Breast epithelium (tissue), 3 donors: ENCODE measurements at regions not wholly inside any gene's neighbourhood (a gene's known extent, or its start where the extent isn't known, plus 50 kb on each side); places are given as distances from the start of the nearest gene placed in this dataset.

Experiments used
- POLR2A ChIP-seq: fragments of 450-650 bp; IDR thresholded peaks from one replicate; pipeline ENCODE4 v1.6.1; 2016; ENCODE audit warnings: antibody characterized with exemption, mild to moderate bottlenecking, moderate library complexity
- TF ChIP-seq, protein P1 (sequence below), 3 donors: fragments of 450-650 bp; IDR thresholded peaks; one replicate each; pipeline ENCODE4 v1.5.1; 2016 to 2017; ENCODE audit warnings: antibody characterized with exemption in 3 of 3, mild to moderate bottlenecking in 3 of 3, moderate library complexity in 3 of 3

- TF ChIP-seq POLR2A: no peak
- TF ChIP-seq, protein P1, sequence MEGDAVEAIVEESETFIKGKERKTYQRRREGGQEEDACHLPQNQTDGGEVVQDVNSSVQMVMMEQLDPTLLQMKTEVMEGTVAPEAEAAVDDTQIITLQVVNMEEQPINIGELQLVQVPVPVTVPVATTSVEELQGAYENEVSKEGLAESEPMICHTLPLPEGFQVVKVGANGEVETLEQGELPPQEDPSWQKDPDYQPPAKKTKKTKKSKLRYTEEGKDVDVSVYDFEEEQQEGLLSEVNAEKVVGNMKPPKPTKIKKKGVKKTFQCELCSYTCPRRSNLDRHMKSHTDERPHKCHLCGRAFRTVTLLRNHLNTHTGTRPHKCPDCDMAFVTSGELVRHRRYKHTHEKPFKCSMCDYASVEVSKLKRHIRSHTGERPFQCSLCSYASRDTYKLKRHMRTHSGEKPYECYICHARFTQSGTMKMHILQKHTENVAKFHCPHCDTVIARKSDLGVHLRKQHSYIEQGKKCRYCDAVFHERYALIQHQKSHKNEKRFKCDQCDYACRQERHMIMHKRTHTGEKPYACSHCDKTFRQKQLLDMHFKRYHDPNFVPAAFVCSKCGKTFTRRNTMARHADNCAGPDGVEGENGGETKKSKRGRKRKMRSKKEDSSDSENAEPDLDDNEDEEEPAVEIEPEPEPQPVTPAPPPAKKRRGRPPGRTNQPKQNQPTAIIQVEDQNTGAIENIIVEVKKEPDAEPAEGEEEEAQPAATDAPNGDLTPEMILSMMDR (IDR thresholded peaks at IDR 0.05): no peak
Measured at GRCh38 chr10:9081961-9082360, 1027.5 kb downstream of the GATA3 start.
